Renal cortex interstitium (tissue), 11 donors: ENCODE measurements at regions not wholly inside any gene's neighbourhood (a gene's known extent, or its start where the extent isn't known, plus 50 kb on each side); places are given as distances from the start of the nearest gene placed in this dataset.

Experiments used
- DNase-seq, 11 donors: peaks; one replicate each; pipeline ENCODE4 v3.0.0-alpha.2; 2013; ENCODE audit warnings: low read depth in 9 of 11, low spot score in 4 of 11; ENCODE audit errors: extremely low read depth in 1 of 11

- no peak for DNase-seq
Observed at GRCh38 chr7:1286946-1287645, 54.4 kb downstream of the UNCX start.

GRCh38 chr7:1287752-1288201, 55.1 kb downstream of the UNCX start:
- DNase-seq, result no peak

GRCh38 chr7:1288390-1288995, 55.8 kb downstream of the UNCX start:
- no peak for DNase-seq

- no peak for DNase-seq
Observed at GRCh38 chr7:1288996-1289551, 56.4 kb downstream of the UNCX start.

- DNase-seq, result no peak
Observed at GRCh38 chr7:1289666-1290025, 57.0 kb downstream of the UNCX start.

- peak in 6 of 11 donors; percentile 40 to 59 (median 54) for DNase-seq
Observed at GRCh38 chr7:1290026-1290678, 57.5 kb downstream of the UNCX start.

- DNase-seq, result no peak
Observed at GRCh38 chr7:1290679-1291356, 58.1 kb downstream of the UNCX start.

GRCh38 chr7:1291357-1291689, 58.7 kb downstream of the UNCX start:
- DNase-seq, result no peak

- no peak for DNase-seq
Observed at GRCh38 chr7:1291845-1292765, 59.4 kb downstream of the UNCX start.

GRCh38 chr7:1292972-1293830, 60.5 kb downstream of the UNCX start:
- no peak for DNase-seq

GRCh38 chr7:1293950-1294411, 61.3 kb downstream of the UNCX start:
- no peak for DNase-seq

GRCh38 chr7:1295776-1296355, 63.2 kb downstream of the UNCX start:
- DNase-seq, result no peak

- DNase-seq, result peak in 7 of 11 donors; percentile 32 to 82 (median 62)
Observed at GRCh38 chr7:1296356-1296981, 63.8 kb downstream of the UNCX start.

- peak in 6 of 11 donors; percentile 36 to 71 (median 62) for DNase-seq
Observed at GRCh38 chr7:1297017-1297960, 64.6 kb downstream of the UNCX start.

- DNase-seq, result no peak
Observed at GRCh38 chr7:1298051-1298930, 65.6 kb downstream of the UNCX start.
